H1 (cell line): ENCODE measurements at regions not wholly inside any gene's neighbourhood (a gene's known extent, or its start where the extent isn't known, plus 50 kb on each side); places are given as distances from the start of the nearest gene placed in this dataset.
A peak's percentile ranks its signal among the peaks of the same experiment; 100 is the strongest.

Experiments used
- CTCF ChIA-PET: fragments of 300-600 bp; sonication (Branson Sonifier 250); formaldehyde crosslinking; loops from one replicate; lab custom pipeline; 2021; ENCODE audit not compliant: partially characterized antibody; lab: Charles Lee
- POLR2A ChIA-PET: fragments of 300-600 bp; sonication (Branson Sonifier 250); formaldehyde crosslinking; loops from one replicate; lab custom pipeline; 2021; ENCODE audit warnings: inconsistent platforms; ENCODE audit not compliant: partially characterized antibody; lab: Charles Lee
- DNase-seq, 2 experiments: peaks; one replicate each; pipeline versions ENCODE4 v3.0.0 to v3.0.0-alpha.2; 2010 to 2022; ENCODE audit warnings: low spot score in 2 of 2, low read depth in 1 of 2, mixed read lengths in 1 of 2
- FAIRE-seq: peaks from 2 replicates; lab custom pipeline; 2011; peaks lifted over from hg19 to GRCh38; lab: Jason Lieb, UNC
- H2AFZ ChIP-seq: 2 replicates; pipeline ENCODE4 v1.8.1; 2012; ENCODE audit warnings: low read length, inconsistent platforms
- H2AK5ac ChIP-seq: 2 replicates; pipeline ENCODE4 v1.6.1; 2013; ENCODE audit warnings: low read depth, low read length
- H2BK120ac ChIP-seq: replicated peaks from 2 replicates; pipeline ENCODE3; 2013; ENCODE audit warnings: low read depth, low read length, inconsistent platforms
- H2BK12ac ChIP-seq: 2 replicates; pipeline ENCODE4 v1.6.1; 2013; ENCODE audit warnings: low read depth, low read length
- H2BK15ac ChIP-seq: 2 replicates; pipeline ENCODE4 v1.6.1; 2013; ENCODE audit warnings: low read length
- H2BK20ac ChIP-seq: 2 replicates; pipeline ENCODE4 v1.6.1; 2013; ENCODE audit warnings: low read length
- H2BK5ac ChIP-seq: 2 replicates; pipeline ENCODE4 v1.6.1; 2013; ENCODE audit warnings: low read depth, low read length
- H3K14ac ChIP-seq: 2 replicates; pipeline ENCODE4 v1.6.1; 2013; ENCODE audit warnings: inconsistent platforms; ENCODE audit not compliant: insufficient read length
- H3K18ac ChIP-seq: 2 replicates; pipeline ENCODE4 v1.6.1; 2013; ENCODE audit warnings: low read length; ENCODE audit errors: extremely low read depth
- H3K23ac ChIP-seq: 2 replicates; pipeline ENCODE4 v1.6.1; 2013; ENCODE audit warnings: inconsistent platforms; ENCODE audit not compliant: insufficient read length
- H3K23me2 ChIP-seq: 2 replicates; pipeline ENCODE4 v1.6.1; 2013; ENCODE audit warnings: low read depth, low read length
- H3K27ac ChIP-seq: 2 replicates; pipeline ENCODE4 v1.6.1; 2011; ENCODE audit warnings: low read depth, low read length, inconsistent platforms
- H3K27me3 ChIP-seq, 4 experiments: replicated peaks in 1 of 4; 1 replicate in 1 of 4; 2 replicates in 3 of 4; pipeline versions ENCODE4 v1.6.1 to v1.8.1; 2011 to 2013; ENCODE audit warnings: low read length in 3 of 4, mild to moderate bottlenecking in 3 of 4, inconsistent platforms in 2 of 4, mixed read lengths in 2 of 4, moderate library complexity in 1 of 4; ENCODE audit not compliant: control insufficient read depth in 3 of 4, insufficient read depth in 3 of 4; ENCODE audit errors: extremely low read depth in 1 of 4
- H3K36me3 ChIP-seq, 4 experiments: 2 replicates each; pipeline versions ENCODE4 v1.6.1 to v1.8.1; 2011 to 2013; ENCODE audit warnings: mild to moderate bottlenecking in 4 of 4, low read length in 3 of 4, moderate library complexity in 2 of 4, control low read depth in 1 of 4, inconsistent platforms in 1 of 4; ENCODE audit not compliant: insufficient read depth in 4 of 4, control insufficient read depth in 2 of 4
- H3K4ac ChIP-seq: replicated peaks from 2 replicates; pipeline ENCODE3; 2013; ENCODE audit warnings: low read length, low read depth, mixed read lengths, inconsistent platforms; ENCODE audit not compliant: insufficient read length
- H3K4me1 ChIP-seq, 4 experiments: replicated peaks in 1 of 4; 1 replicate in 1 of 4; 2 replicates in 3 of 4; pipeline versions ENCODE4 v1.6.1 to v1.8.1; 2011 to 2013; ENCODE audit warnings: low read length in 3 of 4, inconsistent platforms in 2 of 4, mixed read lengths in 1 of 4; ENCODE audit not compliant: insufficient read depth in 4 of 4, control insufficient read depth in 3 of 4
- H3K4me2 ChIP-seq, 2 experiments: 2 replicates each; pipeline versions ENCODE4 v1.6.1 to v1.8.1; 2011 to 2013; ENCODE audit warnings: low read depth in 2 of 2, low read length in 2 of 2, control low read depth in 1 of 2, inconsistent platforms in 1 of 2, mild to moderate bottlenecking in 1 of 2; ENCODE audit not compliant: insufficient read depth in 1 of 2
- H3K4me3 ChIP-seq, 4 experiments: fragments of 200-600, 300-600 bp in 1 of 4; sonication (generic), shearing (Covaris generic), sonication (Bioruptor Twin) in 1 of 4; 2 replicates each; pipeline versions ENCODE4 v1.5.1 to v1.8.1; 2011 to 2016; ENCODE audit warnings: low read length in 4 of 4, low read depth in 3 of 4, control low read depth in 2 of 4, inconsistent platforms in 2 of 4, mild to moderate bottlenecking in 2 of 4, mixed read lengths in 1 of 4, moderate library complexity in 1 of 4; ENCODE audit not compliant: insufficient read depth in 2 of 4; ENCODE audit errors: extremely low read depth in 1 of 4
- H3K56ac ChIP-seq: replicated peaks from 2 replicates; pipeline ENCODE3; 2013; ENCODE audit warnings: low read depth, mild to moderate bottlenecking, mixed read lengths, low read length, inconsistent platforms; ENCODE audit not compliant: insufficient read length
- H3K79me1 ChIP-seq: 2 replicates; pipeline ENCODE4 v1.6.1; 2013; ENCODE audit warnings: low read depth, low read length, control low read depth
- H3K79me2 ChIP-seq, 2 experiments: 2 replicates each; pipeline versions ENCODE4 v1.6.1 to v1.8.1; 2012 to 2013; ENCODE audit warnings: low read length in 2 of 2, mild to moderate bottlenecking in 2 of 2, inconsistent platforms in 1 of 2; ENCODE audit not compliant: insufficient read depth in 2 of 2, control insufficient read depth in 1 of 2
- H3K9ac ChIP-seq, 4 experiments: replicated peaks in 1 of 4; 1 replicate in 1 of 4; 2 replicates in 3 of 4; pipeline versions ENCODE4 v1.6.1 to v1.8.1; 2011 to 2013; ENCODE audit warnings: low read depth in 3 of 4, low read length in 3 of 4, control low read depth in 2 of 4, mild to moderate bottlenecking in 2 of 4, moderate library complexity in 2 of 4, inconsistent platforms in 1 of 4; ENCODE audit errors: extremely low read depth in 1 of 4
- H3K9me3 ChIP-seq, 2 experiments: 2 replicates each; pipeline versions ENCODE4 v1.6.1 to v1.8.1; 2012 to 2013; ENCODE audit warnings: mild to moderate bottlenecking in 2 of 2, moderate library complexity in 2 of 2, control low read depth in 1 of 2, inconsistent platforms in 1 of 2, low read depth in 1 of 2, low read length in 1 of 2, mixed read lengths in 1 of 2; ENCODE audit not compliant: insufficient read depth in 2 of 2
- H4K20me1 ChIP-seq, 2 experiments: replicated peaks in 1 of 2; 2 replicates each; pipeline versions ENCODE3 to v1.8.1; 2011 to 2013; ENCODE audit warnings: inconsistent platforms in 2 of 2, low read length in 2 of 2, mild to moderate bottlenecking in 1 of 2; ENCODE audit not compliant: insufficient read depth in 2 of 2, control insufficient read depth in 1 of 2
- H4K5ac ChIP-seq: 2 replicates; pipeline ENCODE4 v1.6.1; 2013; ENCODE audit warnings: low read length, low read depth, mixed read lengths, inconsistent platforms; ENCODE audit not compliant: insufficient read length
- H4K8ac ChIP-seq: 2 replicates; pipeline ENCODE4 v1.8.0; 2013; ENCODE audit warnings: mild to moderate bottlenecking, moderate library complexity, low read length, inconsistent platforms; ENCODE audit not compliant: insufficient read depth; ENCODE audit errors: extremely low read depth
- H4K91ac ChIP-seq: replicated peaks from 2 replicates; pipeline ENCODE3; 2013; ENCODE audit warnings: low read length, mixed read lengths, inconsistent platforms; ENCODE audit not compliant: insufficient read length
- EP300 ChIP-seq, 2 experiments: IDR thresholded peaks; 1 replicate in 1 of 2; 2 replicates in 1 of 2; pipeline ENCODE4 v1.6.1; 2011 to 2012; ENCODE audit warnings: low read depth in 2 of 2, low read length in 2 of 2, mild to moderate bottlenecking in 2 of 2, borderline replicate concordance in 1 of 2, inconsistent platforms in 1 of 2, moderate library complexity in 1 of 2
- HDAC6 ChIP-seq: IDR thresholded peaks from one replicate; pipeline ENCODE4 v1.7.1; 2012; ENCODE audit warnings: low read depth, mild to moderate bottlenecking, inconsistent platforms, low read length, moderate library complexity
- PHF8 ChIP-seq: fragments of 200-600 bp; sonication (generic); conservative IDR thresholded peaks from 2 replicates; pipeline ENCODE4 v1.7.1; 2012; ENCODE audit warnings: low read depth, mild to moderate bottlenecking, inconsistent platforms, low read length, moderate library complexity
- POU5F1 ChIP-seq: IDR thresholded peaks from 2 replicates; pipeline ENCODE4 v1.6.1; 2011; ENCODE audit warnings: low read depth, mild to moderate bottlenecking, low read length, moderate library complexity
- RXRA ChIP-seq: IDR thresholded peaks from 2 replicates; pipeline ENCODE4 v1.6.1; 2011; ENCODE audit warnings: low read depth, mild to moderate bottlenecking, low read length, moderate library complexity; ENCODE audit not compliant: insufficient read depth
- SAP30 ChIP-seq: fragments of 300-600 bp; sonication (generic); IDR thresholded peaks from 2 replicates; pipeline ENCODE4 v1.7.1; 2012; ENCODE audit warnings: low read length, moderate library complexity, mild to moderate bottlenecking, inconsistent platforms; ENCODE audit not compliant: insufficient read depth, insufficient replicate concordance
- SP2 ChIP-seq: IDR thresholded peaks from 2 replicates; pipeline ENCODE4 v1.6.1; 2012; ENCODE audit warnings: mild to moderate bottlenecking, low read length, inconsistent platforms
- TAF1 ChIP-seq: IDR thresholded peaks from 2 replicates; pipeline ENCODE4 v1.6.1; 2011; ENCODE audit warnings: mild to moderate bottlenecking, low read depth, low read length
- WGBS, 2 experiments: shearing (Covaris generic) in 1 of 2; methylation state at CpG; one replicate each; pipeline versions ENCODE4 v1.1.6 to v1.1.7; 2013 to 2015; ENCODE audit warnings: low lambda C conversion rate in 2 of 2, mixed read lengths in 2 of 2, inconsistent platforms in 1 of 2, low coverage in 1 of 2, missing lambda C conversion rate in 1 of 2; ENCODE audit not compliant: insufficient replicate concordance in 2 of 2, insufficient coverage in 1 of 2, insufficient read length in 1 of 2; ENCODE audit errors: extremely low coverage in 1 of 2, missing lambda C conversion rate in 1 of 2; 5-methylcytosine and 5-hydroxymethylcytosine counted together
- TF ChIP-seq, protein P1 (sequence below): IDR thresholded peaks from 2 replicates; pipeline ENCODE4 v1.6.1; 2012; ENCODE audit warnings: inconsistent platforms
- TF ChIP-seq, protein P2 (sequence below): IDR thresholded peaks from 2 replicates; pipeline ENCODE4 v1.6.1; 2012; ENCODE audit warnings: inconsistent platforms

DNA sequence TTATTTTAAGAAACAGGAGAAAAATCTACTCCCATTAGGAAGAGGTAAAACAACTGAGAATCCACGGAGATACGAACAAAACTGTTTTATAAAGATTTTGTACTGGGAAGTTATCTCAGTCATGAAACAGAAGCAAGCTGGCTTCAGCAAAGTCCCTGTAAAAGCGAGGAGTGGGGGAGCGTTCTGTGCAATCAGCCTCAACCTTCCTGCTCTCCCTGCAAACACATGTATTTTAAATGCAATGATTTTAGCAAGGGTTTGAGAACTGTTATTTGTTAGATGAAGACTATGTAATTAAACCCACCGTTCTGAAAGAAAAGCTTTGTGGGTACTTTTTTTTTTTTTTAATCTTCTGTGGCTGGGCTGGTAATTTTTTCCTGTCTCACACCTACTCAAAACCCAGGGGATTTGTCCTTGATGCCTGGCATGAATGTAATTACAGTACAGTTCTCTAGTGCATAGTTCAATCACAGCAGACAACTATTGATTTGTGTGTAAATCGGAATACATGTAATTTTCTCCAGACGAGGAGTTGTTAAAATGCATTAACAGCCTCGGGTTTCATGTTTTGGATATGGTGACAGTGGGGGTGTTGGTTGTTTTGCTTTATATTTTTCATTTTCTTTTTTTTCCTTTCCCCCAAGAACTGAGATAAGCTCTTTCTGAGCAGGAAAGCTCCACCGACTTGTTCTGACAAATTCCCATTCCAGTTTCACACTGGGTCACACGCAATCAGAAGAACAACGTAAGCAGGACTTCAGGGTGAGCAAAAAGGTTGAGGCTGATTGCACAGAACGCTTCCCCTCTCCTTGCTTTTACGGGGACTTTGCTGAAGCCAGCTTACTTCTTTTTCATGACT, 153.6 kb downstream of the PHLDA1 start:
- no peak overlapping the region for H3K4me3 ChIP-seq
- H3K56ac ChIP-seq = no peak overlapping the region
- no peak overlapping the region for H4K5ac ChIP-seq
- H2AK5ac ChIP-seq = no peak overlapping the region
- no peak overlapping the region for H3K9ac ChIP-seq
- H2BK12ac ChIP-seq = no peak overlapping the region
- no peak overlapping the region for H4K91ac ChIP-seq
- H3K14ac ChIP-seq = no peak overlapping the region
- no peak overlapping the region for H2BK120ac ChIP-seq
- no peaks in the 10 kb centered on the region for H3K79me1 ChIP-seq
- no peaks in the 10 kb centered on the region; a peak in 1 of 7 replicates for H3K27me3 ChIP-seq
- H3K9me3 ChIP-seq = no peaks in the 10 kb centered on the region
- no peak overlapping the region for H3K18ac ChIP-seq
- no peak overlapping the region for H3K4ac ChIP-seq
- ChIA-PET CTCF (interaction anchor here (0.6 to 0.9 kb wide), 3 partner anchors 12 to 424 kb away, joined by 3 to 4 read pairs (median 3); no protein-coding TSS in a partner anchor), POLR2A (interaction anchor here (0.6 kb wide), 1 partner anchor 253 kb away, joined by 3 read pairs; no protein-coding TSS in a partner anchor)
- H3K4me2 ChIP-seq = no peak overlapping the region
- H4K8ac ChIP-seq = no peak overlapping the region
- no peaks in the 10 kb centered on the region for H3K36me3 ChIP-seq
- DNase-seq (no peak), FAIRE-seq (no peak)
- H2BK5ac ChIP-seq = no peak overlapping the region
- no peaks in the 10 kb centered on the region for H3K79me2 ChIP-seq
- H2BK20ac ChIP-seq = no peak overlapping the region
- no peak overlapping the region for H2BK15ac ChIP-seq
- H3K23me2 ChIP-seq = no peaks in the 10 kb centered on the region
- TF ChIP-seq HDAC6 (no peak), EP300 (IDR thresholded peaks at IDR 0.05; ENCODE audit: borderline replicate concordance in 1 of 2, low read depth in 2 of 2, low read length in 2 of 2) (no peak), SP2 (no peak), POU5F1 (no peak), RXRA (no peak), SAP30 (no peak), TAF1 (no peak), PHF8 (no peak)
- TF ChIP-seq, protein P1, sequence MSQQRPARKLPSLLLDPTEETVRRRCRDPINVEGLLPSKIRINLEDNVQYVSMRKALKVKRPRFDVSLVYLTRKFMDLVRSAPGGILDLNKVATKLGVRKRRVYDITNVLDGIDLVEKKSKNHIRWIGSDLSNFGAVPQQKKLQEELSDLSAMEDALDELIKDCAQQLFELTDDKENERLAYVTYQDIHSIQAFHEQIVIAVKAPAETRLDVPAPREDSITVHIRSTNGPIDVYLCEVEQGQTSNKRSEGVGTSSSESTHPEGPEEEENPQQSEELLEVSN = no peak
- TF ChIP-seq, protein P2, sequence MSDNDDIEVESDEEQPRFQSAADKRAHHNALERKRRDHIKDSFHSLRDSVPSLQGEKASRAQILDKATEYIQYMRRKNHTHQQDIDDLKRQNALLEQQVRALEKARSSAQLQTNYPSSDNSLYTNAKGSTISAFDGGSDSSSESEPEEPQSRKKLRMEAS = no peak
- WGBS, 2 experiments = 75% methylated on average over 13 of the region's 13 CpGs; no CpG with 5 or more reads in 1 of the 2 experiments
- peak overlapping the region; percentile 19; the same call in 1 of the 2 replicates for H2AFZ ChIP-seq
- H3K27ac ChIP-seq = no peak overlapping the region
- H3K4me1 ChIP-seq = peaks cover 0 to 13% (median 4%) of the 10 kb centered on the region in 4 experiments; a peak in 3 of 7 replicates
- H3K23ac ChIP-seq = no peak overlapping the region
- H4K20me1 ChIP-seq = no peaks in the 10 kb centered on the region
